SKM-1 (cell line): ENCODE measurements at regions not wholly inside any gene's neighbourhood (a gene's known extent, or its start where the extent isn't known, plus 50 kb on each side); places are given as distances from the start of the nearest gene placed in this dataset.
"Not testable (repeated sequence)": the region's sequence is repeated elsewhere in the genome, so short reads cannot be mapped to it uniquely, and the experiment has no call there.

ENCODE experiments used
- DNase-seq: peaks from one replicate; lab custom pipeline; 2025; ENCODE audit not compliant: unreplicated experiment; lab: John Stamatoyannopoulos, UW

GRCh38 chr11:87572881-87573280 lies 535.1 kb downstream of the TMEM135 start:
- DNase-seq, result no peak

DNA sequence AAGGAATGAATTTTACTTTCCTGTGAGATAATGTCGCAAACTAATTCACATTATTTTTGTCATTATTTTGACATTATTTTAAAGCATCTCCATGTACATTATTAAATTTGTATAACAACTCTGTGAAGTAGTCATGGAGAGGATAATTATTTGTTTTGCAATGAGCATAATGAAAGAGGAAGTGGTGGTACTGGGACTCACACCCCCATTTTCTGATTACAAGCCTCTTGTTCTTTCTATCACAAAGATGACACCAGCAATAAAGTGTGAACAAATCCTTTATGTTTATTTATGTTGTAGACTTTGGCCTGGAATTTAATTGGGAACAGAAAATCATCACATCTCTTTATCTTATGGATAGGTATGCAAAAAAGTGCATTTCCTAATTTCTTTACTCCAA lies 522.6 kb downstream of the TMEM135 start:
- DNase-seq, result no peak

GRCh38 chr11:87559852-87560251 lies 522.1 kb downstream of the TMEM135 start:
- not testable (repeated sequence) for DNase-seq

- no peak for DNase-seq
Observed at GRCh38 chr11:87555101-87555500, 517.4 kb downstream of the TMEM135 start.

DNA sequence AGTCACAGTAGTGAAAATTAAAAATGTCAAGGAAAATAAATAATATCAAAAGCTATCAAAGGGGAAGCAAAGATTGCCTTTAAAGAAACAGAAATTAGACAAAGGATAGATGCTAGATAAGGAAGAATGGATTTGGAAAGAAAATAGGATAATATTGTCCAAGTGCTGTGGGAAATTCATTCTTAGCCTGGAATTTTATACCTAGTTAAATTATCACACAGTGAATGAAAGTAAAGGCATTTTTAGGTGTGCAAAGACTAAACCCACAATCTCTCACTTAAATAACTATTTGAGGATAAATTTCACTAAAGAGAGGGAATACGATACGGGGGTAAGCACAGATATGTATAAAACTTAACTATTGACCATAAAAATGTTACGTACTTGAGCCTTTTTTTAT lies 511.1 kb downstream of the TMEM135 start:
- no peak for DNase-seq

GRCh38 chr11:87545858-87546257 lies 508.1 kb downstream of the TMEM135 start:
- DNase-seq, result no peak

DNA sequence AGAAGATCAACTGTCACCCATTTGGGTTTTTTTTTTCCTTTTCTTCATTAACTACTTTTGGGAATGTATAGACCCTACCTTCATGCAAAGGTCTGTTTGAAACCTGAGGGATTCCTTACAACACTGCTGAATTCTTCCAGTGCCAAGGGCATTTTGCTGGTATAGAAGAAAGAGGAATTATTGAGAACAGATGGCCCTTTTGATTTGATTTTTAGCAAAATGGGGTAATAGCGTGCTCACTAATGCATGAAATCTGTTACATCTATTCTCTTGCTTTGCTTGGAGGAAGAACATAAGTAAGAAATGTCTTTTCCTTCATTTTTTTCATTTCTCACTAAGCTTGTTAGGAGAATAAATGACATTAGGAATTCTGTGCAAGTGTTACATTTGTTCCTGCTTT lies 501.9 kb downstream of the TMEM135 start:
- DNase-seq, result no peak

GRCh38 chr11:87536565-87536964 lies 498.8 kb downstream of the TMEM135 start:
- no peak for DNase-seq

- no peak for DNase-seq
Observed at GRCh38 chr11:87536016-87536415, 498.3 kb downstream of the TMEM135 start.

DNA sequence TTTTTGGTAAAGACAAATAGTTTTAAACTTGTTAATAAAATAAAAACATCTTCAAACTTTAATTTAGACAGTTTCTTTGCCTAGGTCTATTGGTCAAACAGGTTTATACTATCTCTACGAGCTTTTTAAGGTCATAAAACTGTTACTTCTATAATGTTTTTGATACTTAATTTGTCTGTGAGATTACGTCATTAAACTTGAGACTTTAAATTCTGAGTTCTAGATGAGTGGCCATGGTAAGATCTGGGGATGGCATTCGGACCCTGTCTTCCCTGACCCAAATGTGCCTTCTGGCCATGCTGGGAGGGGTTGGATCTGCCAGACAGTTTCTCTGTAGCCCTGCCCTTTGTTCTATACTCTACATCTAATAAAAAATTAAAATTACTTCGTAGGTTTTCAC lies 497.8 kb downstream of the TMEM135 start:
- DNase-seq, result no peak

GRCh38 chr11:87531835-87532234 lies 494.1 kb downstream of the TMEM135 start:
- DNase-seq, result not testable (repeated sequence)

- DNase-seq, result no peak
Observed at GRCh38 chr11:87529486-87529885, 491.8 kb downstream of the TMEM135 start.

DNA sequence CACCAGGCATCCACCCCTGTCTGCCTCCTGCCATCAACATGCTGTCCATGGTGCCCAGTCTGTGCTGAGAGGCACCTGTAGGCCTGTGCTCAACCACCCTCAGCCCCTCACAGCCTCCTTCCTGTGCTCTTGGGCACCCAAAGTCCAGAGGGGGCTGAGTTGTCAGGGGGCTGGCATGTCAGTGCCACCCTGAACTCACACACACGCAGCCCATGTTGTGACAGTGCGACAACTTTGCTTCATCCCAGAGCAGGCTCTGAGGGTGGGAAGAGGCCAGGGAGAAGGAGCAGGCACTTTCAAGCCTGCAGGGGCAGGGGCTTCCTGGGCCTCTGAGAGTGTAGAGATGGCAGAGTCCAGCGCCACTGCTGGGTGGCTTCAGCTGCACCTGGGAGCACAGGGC lies 491.0 kb downstream of the TMEM135 start:
- DNase-seq, result no peak

DNA sequence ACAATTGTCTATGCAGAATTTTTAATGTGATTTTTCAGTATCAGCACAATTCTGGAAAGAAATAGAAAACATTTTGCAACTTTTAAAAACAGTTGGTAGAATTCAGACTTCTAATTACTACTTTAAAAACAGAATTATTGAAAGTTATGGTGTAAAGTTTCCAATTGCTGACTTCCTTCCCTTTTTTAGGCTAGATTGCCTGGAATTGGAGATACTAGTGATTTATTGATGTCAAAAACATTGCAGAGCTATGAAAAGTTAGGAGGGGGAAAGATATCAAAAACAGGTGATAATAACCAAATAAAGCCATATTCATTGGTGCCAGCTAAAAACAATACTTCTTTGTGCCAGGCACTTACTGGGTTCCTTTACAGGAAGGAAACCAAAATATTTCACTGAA lies 485.5 kb downstream of the TMEM135 start:
- DNase-seq, result no peak

GRCh38 chr11:87518266-87518665 lies 480.5 kb downstream of the TMEM135 start:
- DNase-seq, result no peak

DNA sequence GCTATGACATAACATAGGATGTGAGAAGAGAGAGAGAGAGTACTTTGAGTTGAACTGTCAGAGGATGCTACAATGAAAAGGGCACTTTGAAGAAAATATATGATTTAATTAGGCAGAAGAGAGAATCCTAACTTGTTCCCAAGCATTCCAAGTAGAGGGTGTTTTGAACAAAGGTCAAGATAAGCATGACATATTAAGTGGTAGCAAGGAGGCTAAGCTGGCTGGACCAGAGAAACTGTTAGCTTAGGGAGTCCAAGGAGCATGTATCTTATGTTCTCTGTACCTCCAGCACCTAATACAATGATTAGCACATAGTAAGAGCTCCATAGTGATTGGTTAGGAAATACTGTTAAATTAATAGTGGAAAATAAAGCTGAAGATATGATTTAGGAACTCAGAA lies 479.6 kb downstream of the TMEM135 start:
- DNase-seq, result no peak

DNA sequence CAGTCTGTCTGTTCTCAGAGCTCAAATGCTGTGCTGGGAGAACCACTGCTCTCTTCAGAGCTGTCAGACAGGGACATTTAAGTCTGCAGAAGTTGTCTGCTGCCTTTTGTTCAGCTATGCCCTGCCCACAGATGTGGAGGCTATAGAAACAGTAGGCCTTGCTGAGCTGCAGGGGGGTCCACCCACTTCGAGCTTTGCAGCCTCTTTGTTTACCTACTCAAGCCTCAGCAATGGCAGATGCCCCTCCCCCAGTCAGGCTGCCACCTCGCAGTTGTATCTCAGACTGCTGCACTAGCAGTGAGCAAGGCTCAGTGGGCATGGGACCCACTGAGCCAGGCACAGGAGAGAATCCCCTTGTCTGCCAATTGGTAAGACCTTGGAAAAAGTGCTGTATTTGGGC lies 470.0 kb downstream of the TMEM135 start:
- not testable (repeated sequence) for DNase-seq

GRCh38 chr11:87506946-87507345 lies 469.2 kb downstream of the TMEM135 start:
- not testable (repeated sequence) for DNase-seq

GRCh38 chr11:87501388-87501787 lies 463.7 kb downstream of the TMEM135 start:
- DNase-seq, result no peak

DNA sequence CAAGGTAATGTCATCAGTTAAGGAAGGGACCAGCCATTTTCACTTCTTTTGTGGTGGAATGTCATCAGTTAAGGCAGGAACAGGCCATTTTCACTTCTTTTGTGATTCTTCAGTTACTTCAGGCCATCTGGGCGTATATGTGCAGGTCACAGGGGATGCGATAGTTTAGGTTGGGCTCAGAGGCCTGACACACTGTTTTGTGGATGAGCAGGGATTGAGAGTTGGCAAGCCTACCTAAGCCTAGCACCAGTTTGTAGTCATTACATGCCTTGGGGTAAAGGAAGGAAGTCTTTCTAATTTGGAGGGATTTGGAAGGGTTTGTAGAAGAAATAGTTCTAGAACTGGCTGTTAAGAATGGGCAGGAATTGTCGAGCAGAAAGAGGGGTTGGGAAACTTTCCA lies 457.2 kb downstream of the TMEM135 start:
- DNase-seq, result not testable (repeated sequence)

DNA sequence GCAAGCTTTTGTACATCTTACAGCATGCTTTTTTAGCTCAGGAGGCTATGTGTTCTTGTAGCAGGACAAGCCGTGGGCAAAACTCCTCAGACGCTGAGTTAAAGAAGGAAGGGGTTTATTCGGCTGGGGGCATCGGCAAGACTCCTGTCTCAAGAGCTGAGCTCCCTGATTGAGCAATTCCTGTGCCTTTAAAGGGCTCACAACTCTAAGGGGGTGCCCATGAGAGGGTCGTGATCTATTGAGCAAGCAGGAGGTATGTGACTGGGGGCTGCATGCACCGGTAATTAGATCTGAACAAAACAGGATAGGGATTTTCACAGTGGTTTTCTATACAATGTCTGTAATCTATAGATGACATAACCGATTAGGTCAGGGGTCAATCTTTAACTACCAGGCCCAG lies 456.3 kb downstream of the TMEM135 start:
- not testable (repeated sequence) for DNase-seq

DNA sequence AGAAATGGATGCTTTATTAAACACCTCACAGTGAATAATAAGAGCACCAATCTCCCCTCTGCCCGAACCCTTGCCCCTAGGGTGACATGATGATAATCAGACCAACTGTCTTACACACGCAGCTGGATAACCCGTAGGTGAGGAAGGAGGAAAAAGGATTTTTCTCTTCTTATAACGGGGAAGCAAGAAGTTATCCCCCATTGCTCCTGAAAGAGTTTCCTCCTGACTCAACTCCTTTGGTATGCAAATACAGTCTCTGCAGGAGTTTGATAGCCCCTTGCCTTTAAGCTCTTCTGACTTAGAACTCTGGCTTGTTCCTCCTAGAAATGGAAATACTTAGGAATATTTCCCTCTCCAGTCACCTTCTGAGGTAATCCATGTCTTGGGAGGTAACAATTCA lies 455.8 kb downstream of the TMEM135 start:
- no peak for DNase-seq

GRCh38 chr11:87491381-87491780 lies 453.6 kb downstream of the TMEM135 start:
- no peak for DNase-seq

DNA sequence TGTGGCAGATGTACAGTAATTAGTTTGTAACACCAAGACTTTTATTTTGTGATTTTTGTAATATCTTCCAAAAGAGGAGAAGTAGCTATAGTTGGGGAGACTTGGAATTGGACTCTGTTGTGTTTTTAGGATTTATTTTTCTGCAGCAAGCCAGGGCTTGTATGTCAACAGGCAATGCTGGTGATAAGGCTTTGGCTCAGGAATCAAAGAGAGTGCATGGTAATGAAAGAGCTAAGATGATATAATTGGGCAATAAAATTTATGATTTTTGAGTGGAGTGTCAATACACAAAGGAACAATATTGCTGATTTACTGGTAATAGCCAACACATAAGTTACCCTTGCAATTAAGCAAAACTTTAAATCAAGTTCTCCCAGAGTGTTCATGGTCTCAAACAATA lies 452.9 kb downstream of the TMEM135 start:
- no peak for DNase-seq
